ENCODE measurements at regions not wholly inside any gene's neighbourhood (a gene's known extent, or its start where the extent isn't known, plus 50 kb on each side); places are given as distances from the start of the nearest gene placed in this dataset.

- no peak for TF ChIP-seq E2F4 (CRISPR knock-in tag; IDR thresholded peaks at IDR 0.05; ENCODE audit: borderline replicate concordance, low read depth)
- TF ChIP-seq NFYB (CRISPR knock-in tag; conservative IDR thresholded peaks at IDR 0.05; ENCODE audit: low read depth) = no peak
- TF ChIP-seq ZNF138 (CRISPR knock-in tag; conservative IDR thresholded peaks at IDR 0.05) = no peak
- no peak for TF ChIP-seq CREB1 (CRISPR knock-in tag; IDR thresholded peaks at IDR 0.05)
- no peak for TF ChIP-seq MAX (CRISPR knock-in tag; IDR thresholded peaks at IDR 0.05)
- TF ChIP-seq CTCF (IDR thresholded peaks at IDR 0.05) = no peak
- no peak for TF ChIP-seq IRF2 (CRISPR knock-in tag; IDR thresholded peaks at IDR 0.05; ENCODE audit: borderline replicate concordance, low read depth)
- TF ChIP-seq RELA (CRISPR knock-in tag; IDR thresholded peaks at IDR 0.05; ENCODE audit: borderline replicate concordance) = no peak
- TF ChIP-seq GABPB1 (CRISPR knock-in tag; IDR thresholded peaks at IDR 0.05) = no peak
- TF ChIP-seq ESRRA (CRISPR knock-in tag; IDR thresholded peaks at IDR 0.05; ENCODE audit: borderline replicate concordance) = no peak
- TF ChIP-seq MLX (CRISPR knock-in tag; IDR thresholded peaks at IDR 0.05) = no peak
- no peak for TF ChIP-seq CBFB (CRISPR knock-in tag; IDR thresholded peaks at IDR 0.05; ENCODE audit: low read depth)
- no peak for TF ChIP-seq ATF2 (CRISPR knock-in tag; IDR thresholded peaks at IDR 0.05; ENCODE audit: borderline replicate concordance, low read depth)
- TF ChIP-seq ZNF263 (CRISPR knock-in tag; IDR thresholded peaks at IDR 0.05; ENCODE audit: low read depth) = no peak
Observed at GRCh38 chr10:120022357-120022756, 129.8 kb downstream of the SEC23IP start.
